WI38 (cell line): ENCODE measurements at regions not wholly inside any gene's neighbourhood (a gene's known extent, or its start where the extent isn't known, plus 50 kb on each side); places are given as distances from the start of the nearest gene placed in this dataset.

Experiments used
- H3K4me3 ChIP-seq: 2 replicates; pipeline ENCODE4 v1.5.1; 2011; ENCODE audit warnings: low read depth, mild to moderate bottlenecking, control low read depth, low read length
- CTCF ChIP-seq: IDR thresholded peaks from 2 replicates; pipeline ENCODE4 v1.5.1; 2012; ENCODE audit warnings: low read depth, mild to moderate bottlenecking, control low read depth, low read length

- no peak overlapping the region for H3K4me3 ChIP-seq
- no peak for TF ChIP-seq CTCF
These were observed 70.8 kb upstream of the MBNL1 start for GRCh38 chr3:152197937-152198336.

DNA sequence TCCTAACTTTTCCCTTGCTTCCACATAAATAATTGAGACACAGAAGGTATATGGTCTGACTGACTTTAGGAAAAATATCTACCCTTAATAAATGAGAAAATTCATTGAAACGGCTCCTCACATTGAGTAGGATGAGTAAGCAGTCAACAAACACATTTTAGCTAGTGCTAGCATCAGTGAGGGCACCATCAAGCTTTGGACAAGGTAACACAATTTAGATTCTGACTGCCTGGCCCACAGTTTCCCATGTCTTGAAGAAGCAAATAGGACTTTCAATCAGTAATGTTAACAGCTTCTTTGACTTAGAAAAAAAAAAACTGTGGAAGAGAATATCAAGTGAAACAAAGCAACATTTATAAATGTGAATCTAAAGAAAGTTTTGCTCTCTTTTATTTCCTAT is 70.1 kb upstream of the MBNL1 start:
- no peak overlapping the region for H3K4me3 ChIP-seq
- TF ChIP-seq CTCF = no peak

- H3K4me3 ChIP-seq = no peak overlapping the region
These were observed 69.5 kb upstream of the MBNL1 start for GRCh38 chr3:152199102-152199840.

GRCh38 chr3:152200476-152201420 is 68.0 kb upstream of the MBNL1 start:
- H3K4me3 ChIP-seq = no peak overlapping the region
- TF ChIP-seq CTCF = no peak

More at GRCh38 chr3:152199102-152199840, 69.5 kb upstream of the MBNL1 start:
- no peak for TF ChIP-seq CTCF

DNA sequence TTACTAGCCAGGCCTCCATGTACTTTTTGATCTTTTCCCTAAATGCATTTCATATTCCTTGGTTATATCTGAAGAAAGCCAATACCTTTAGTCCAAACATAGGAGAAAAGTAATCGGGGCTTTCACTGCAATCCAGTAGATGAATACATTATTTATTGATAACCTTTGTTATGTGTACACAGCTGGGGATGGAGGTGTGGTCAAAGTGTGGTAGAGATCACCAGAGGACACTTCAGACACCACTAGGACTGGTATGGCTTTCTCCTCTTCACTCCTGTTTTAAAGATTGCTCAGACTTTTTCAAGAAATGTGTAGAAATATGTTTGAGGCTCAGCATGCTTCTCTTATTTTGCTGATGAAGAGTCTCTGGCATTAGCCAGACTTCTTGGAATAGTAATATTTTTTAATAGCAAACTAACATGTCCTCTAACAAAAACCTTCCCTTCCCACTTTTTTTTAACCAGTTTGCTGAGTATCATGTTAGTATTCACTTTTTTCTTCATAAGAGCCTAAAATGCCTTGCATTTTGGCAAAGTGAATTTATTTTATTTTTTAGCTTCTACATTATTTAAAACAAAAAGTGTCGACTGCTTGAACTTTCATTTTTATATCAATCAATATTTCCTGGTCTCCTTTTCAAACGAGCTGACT is 65.6 kb upstream of the MBNL1 start:
- TF ChIP-seq CTCF = no peak
- 0 out of 2 replicates have a peak overlapping the region, but pooled peaks have one; percentile 3 for H3K4me3 ChIP-seq

GRCh38 chr3:152203652-152204051 is 65.1 kb upstream of the MBNL1 start:
- no peak for TF ChIP-seq CTCF
- 0 out of 2 replicates have a peak overlapping the region, but pooled peaks have one; percentile 3 for H3K4me3 ChIP-seq
